Activated CD8-positive, alpha-beta T cell treated with anti-CD3 and anti-CD28 coated beads, Interleukin-2, amount 10 ng/mL, durations not matched to agents 7 days and 5 days (primary cell): ENCODE measurements at regions not wholly inside any gene's neighbourhood (a gene's known extent, or its start where the extent isn't known, plus 50 kb on each side); places are given as distances from the start of the nearest gene placed in this dataset.

Source experiments
- ATAC-seq: fragments of 150-1000 bp; cut with Tn5 transposase; one replicate; pipeline ENCODE4 v1.10.0; 2021; ENCODE audit warnings: moderate library complexity
- CTCF ChIA-PET: fragments of 350-600 bp; sonication (Branson Sonifier 250); formaldehyde crosslinking; loops from one replicate; lab custom pipeline; 2021; ENCODE audit warnings: antibody characterized with exemption; lab: Charles Lee
- POLR2A ChIA-PET: fragments of 350-600 bp; sonication (Branson Sonifier 250); formaldehyde crosslinking; loops from one replicate; lab custom pipeline; 2021; ENCODE audit warnings: antibody characterized with exemption; lab: Charles Lee
- DNase-seq: peaks from one replicate; pipeline ENCODE4 v3.0.0-alpha.2; 2020
- H3K27ac Mint-ChIP-seq: one replicate; pipeline ENCODE4 v1.8.0; 2021; ENCODE audit warnings: mild to moderate bottlenecking, mixed read lengths
- H3K27me3 Mint-ChIP-seq: one replicate; pipeline ENCODE4 v1.8.0; 2021; ENCODE audit warnings: low read depth, mixed read lengths
- H3K36me3 Mint-ChIP-seq: one replicate; pipeline ENCODE4 v1.8.0; 2021; ENCODE audit warnings: low read depth, mixed read lengths
- H3K4me1 Mint-ChIP-seq: one replicate; pipeline ENCODE4 v1.8.0; 2021; ENCODE audit warnings: low read depth, mixed read lengths
- H3K4me3 Mint-ChIP-seq: one replicate; pipeline ENCODE4 v1.8.0; 2021; ENCODE audit warnings: mild to moderate bottlenecking, mixed read lengths
- H3K9me3 Mint-ChIP-seq: one replicate; pipeline ENCODE4 v1.8.0; 2022; ENCODE audit warnings: mixed read lengths; ENCODE audit not compliant: insufficient read depth

DNA sequence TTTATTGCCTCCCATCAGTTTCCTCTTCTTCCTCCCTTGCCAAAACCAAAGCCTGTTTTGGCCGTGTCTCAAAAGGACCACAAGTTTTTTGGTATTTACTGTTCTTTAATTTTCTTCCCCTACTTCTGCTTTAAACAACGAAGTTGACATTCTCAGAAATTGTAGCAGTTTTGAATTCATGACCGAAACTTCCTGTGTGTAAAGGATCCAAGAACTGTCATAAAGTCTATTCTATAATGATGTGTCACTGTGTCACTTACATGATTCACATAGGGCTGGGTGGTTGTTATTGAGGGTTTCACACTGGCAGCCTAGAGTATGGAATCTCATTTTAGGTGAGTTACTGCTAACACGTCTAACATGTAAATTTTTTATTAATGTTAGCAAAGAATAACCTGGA lies 741.0 kb upstream of the KLHL1 start:
- H3K4me1 Mint-ChIP-seq: no peaks in the 10 kb centered on the region
- H3K4me3 Mint-ChIP-seq: no peak overlapping the region
- H3K9me3 Mint-ChIP-seq: no peaks in the 10 kb centered on the region
- H3K27ac Mint-ChIP-seq: no peak overlapping the region
- POLR2A ChIA-PET: no interaction called here
- CTCF ChIA-PET: no interaction called here
- ATAC-seq: no peak
- no peaks in the 10 kb centered on the region for H3K36me3 Mint-ChIP-seq
- no peaks in the 10 kb centered on the region for H3K27me3 Mint-ChIP-seq
- no peak for DNase-seq

DNA sequence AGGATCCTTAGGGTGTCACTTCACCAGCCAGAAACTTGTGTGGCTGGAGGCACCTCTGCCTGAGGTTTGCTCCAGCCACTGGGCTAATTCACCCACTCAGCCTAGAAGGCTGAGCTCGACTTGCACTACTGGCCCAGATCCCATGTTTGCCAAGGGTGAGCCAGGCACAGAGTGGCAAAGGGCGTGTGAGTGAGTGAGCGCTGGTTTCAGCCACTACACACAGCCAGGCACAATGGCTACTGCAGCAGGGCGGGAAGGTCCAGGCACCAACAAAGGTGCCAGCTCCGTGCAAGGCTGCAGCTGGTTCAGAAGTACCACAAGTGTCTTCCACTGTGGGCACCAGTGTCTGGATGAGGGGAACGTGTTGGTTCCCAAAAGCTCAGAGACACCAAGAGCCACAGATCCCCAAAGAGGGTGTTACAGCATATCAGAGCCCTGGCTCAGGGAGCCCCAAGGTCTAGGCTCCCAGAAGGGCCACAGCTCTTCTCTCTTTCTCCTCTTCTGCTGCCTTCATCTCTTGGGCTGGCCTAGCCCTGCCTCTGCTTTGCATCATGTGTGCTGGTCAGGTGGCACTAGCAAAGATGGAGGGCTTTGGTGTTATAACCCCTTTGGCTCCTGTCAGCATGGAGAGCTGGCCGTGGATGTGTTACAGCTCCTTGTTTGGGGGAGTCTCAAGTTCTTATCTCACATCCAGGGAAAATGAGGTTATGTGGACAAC lies 736.3 kb upstream of the KLHL1 start:
- H3K36me3 Mint-ChIP-seq: no peaks in the 10 kb centered on the region
- no peaks in the 10 kb centered on the region for H3K27me3 Mint-ChIP-seq
- CTCF ChIA-PET: no interaction called here
- no peaks in the 10 kb centered on the region for H3K9me3 Mint-ChIP-seq
- POLR2A ChIA-PET: interaction anchor here (0.5 kb wide), 1 partner anchor 102 kb away, joined by 6 read pairs; no protein-coding TSS in a partner anchor
- H3K4me1 Mint-ChIP-seq: no peaks in the 10 kb centered on the region
- no peak for ATAC-seq
- no peak for DNase-seq
- no peak overlapping the region for H3K4me3 Mint-ChIP-seq
- no peak overlapping the region for H3K27ac Mint-ChIP-seq

DNA sequence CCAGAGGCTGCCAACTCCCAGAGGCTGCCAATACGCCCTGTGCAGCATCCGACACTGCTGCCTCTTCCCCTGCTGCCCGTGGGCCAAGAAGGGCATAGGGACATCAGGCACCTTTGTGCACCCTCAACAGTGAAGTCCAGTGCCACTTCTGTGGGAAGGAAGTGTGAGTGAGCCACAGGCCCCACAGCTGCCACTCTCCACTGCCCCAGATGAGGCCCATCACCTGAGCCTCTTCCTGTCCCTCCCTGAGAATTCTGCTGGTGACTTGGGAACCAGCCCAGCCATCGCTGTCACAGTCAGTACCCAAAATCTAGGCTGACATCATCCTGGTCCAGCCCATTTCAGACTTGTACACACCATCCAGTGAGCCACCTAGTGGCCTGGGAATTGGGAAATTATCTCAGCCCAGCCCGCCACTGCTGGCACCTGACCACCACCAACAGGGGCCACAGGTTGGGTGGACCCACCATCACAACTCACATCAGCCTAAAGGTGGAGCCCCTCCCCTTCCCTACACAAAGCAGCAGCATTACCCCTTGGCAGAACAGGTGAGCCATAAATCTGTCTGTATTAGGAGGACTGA lies 733.9 kb upstream of the KLHL1 start:
- ChIA-PET POLR2A (no interaction called here), CTCF (no interaction called here)
- ATAC-seq (no peak), DNase-seq (no peak)
- Mint-ChIP-seq H3K27me3 (no peaks in the 10 kb centered on the region), H3K9me3 (no peaks in the 10 kb centered on the region), H3K4me1 (no peaks in the 10 kb centered on the region), H3K4me3 (no peak overlapping the region), H3K36me3 (no peaks in the 10 kb centered on the region), H3K27ac (no peak overlapping the region)

DNA sequence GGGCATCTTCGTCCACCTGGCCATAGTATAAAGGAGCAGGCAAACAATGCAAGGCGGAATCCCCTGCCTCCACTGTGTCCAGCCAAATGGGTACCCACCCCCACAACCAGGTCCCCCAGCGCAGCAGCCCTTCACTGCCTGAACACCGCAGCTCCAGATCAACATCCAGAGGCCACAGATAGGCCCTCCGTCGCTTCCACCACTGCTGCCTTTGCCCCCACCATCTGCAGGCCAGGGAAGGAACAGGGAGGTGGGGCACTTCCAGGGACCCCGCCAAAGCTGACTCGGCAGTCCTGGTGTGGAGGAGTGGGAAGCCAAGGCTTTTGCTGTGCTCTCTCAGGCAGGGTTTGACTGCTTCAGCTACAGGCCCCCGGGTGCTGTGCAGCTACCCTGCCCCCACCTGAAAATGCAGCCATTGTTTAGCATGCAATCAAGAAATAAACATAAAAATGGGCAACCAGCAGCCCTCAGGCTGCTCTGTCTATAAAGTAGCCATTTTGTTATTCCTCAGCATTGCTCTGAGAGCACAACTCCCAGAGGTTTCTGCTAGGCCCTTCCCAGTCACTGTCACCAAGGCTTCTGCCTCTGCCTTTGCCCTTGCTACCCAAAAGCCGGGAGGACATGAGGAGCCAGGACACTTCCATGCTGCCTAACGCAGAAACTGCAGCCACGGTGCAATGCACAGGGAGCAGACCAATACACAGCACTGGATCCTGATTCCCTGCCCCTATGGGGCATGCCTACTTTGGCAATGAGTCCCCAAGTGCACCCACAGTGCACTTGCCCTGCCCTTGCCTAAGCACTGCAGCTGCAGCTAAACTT lies 733.2 kb upstream of the KLHL1 start:
- Mint-ChIP-seq H3K4me1 (no peaks in the 10 kb centered on the region), H3K9me3 (no peaks in the 10 kb centered on the region), H3K4me3 (no peak overlapping the region), H3K27me3 (no peaks in the 10 kb centered on the region), H3K27ac (no peak overlapping the region), H3K36me3 (no peaks in the 10 kb centered on the region)
- ChIA-PET POLR2A (no interaction called here), CTCF (no interaction called here)
- no peak for ATAC-seq
- DNase-seq: no peak

DNA sequence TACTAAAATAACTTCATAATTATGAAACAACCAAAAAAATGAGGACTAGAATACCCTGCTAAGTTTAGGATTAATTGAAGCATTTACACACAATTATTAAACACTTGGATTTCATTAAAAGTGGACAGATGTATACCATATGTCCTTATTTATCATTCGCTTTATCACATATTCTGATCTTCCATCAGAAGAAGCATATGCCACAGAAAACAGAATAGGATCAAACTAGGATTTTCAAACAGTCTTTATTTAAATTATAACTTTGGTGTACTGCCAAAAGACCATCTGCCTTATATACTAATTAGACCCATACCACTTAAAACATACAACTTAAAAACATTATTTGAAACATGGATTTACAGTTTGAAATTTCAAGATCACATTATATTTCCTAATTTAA lies 727.1 kb upstream of the KLHL1 start:
- H3K9me3 Mint-ChIP-seq: no peaks in the 10 kb centered on the region
- ChIA-PET CTCF (no interaction called here), POLR2A (no interaction called here)
- DNase-seq (no peak), ATAC-seq (no peak)
- no peaks in the 10 kb centered on the region for H3K27me3 Mint-ChIP-seq
- H3K4me3 Mint-ChIP-seq: no peak overlapping the region
- H3K36me3 Mint-ChIP-seq: no peaks in the 10 kb centered on the region
- no peak overlapping the region for H3K27ac Mint-ChIP-seq
- H3K4me1 Mint-ChIP-seq: no peaks in the 10 kb centered on the region

DNA sequence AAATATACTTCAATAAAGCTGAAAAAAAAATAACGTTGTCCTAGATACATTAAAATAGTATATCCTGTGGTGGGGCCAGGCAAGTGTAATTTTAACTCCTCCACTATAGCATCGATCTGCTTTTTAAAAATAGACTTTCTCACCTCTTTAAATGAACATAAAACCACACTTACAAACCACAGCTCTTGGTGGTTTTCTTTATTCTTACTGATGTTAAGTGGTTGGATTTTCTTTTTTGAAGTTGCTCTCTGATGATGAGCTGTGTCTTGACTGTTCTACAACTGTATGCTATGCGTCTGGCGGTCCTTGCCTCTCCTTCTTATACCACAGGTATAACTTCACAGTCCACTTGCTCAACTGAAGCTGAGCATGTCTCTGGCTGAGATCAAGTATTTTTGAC lies 721.5 kb upstream of the KLHL1 start:
- ChIA-PET CTCF (no interaction called here), POLR2A (no interaction called here)
- no peak overlapping the region for H3K4me3 Mint-ChIP-seq
- no peak overlapping the region for H3K27ac Mint-ChIP-seq
- no peak for DNase-seq
- no peak for ATAC-seq
- peaks cover 3% of the 10 kb centered on the region for H3K4me1 Mint-ChIP-seq
- no peaks in the 10 kb centered on the region for H3K9me3 Mint-ChIP-seq
- no peaks in the 10 kb centered on the region for H3K27me3 Mint-ChIP-seq
- no peaks in the 10 kb centered on the region for H3K36me3 Mint-ChIP-seq

- Mint-ChIP-seq H3K4me3 (no peak overlapping the region), H3K36me3 (no peaks in the 10 kb centered on the region), H3K4me1 (no peaks in the 10 kb centered on the region), H3K9me3 (peaks cover 5% of the 10 kb centered on the region), H3K27ac (no peak overlapping the region), H3K27me3 (no peaks in the 10 kb centered on the region)
- DNase-seq (no peak), ATAC-seq (no peak)
- ChIA-PET CTCF (no interaction called here), POLR2A (no interaction called here)
These were observed 709.3 kb upstream of the KLHL1 start for GRCh38 chr13:70817576-70817975.

- Mint-ChIP-seq H3K27me3 (no peaks in the 10 kb centered on the region), H3K4me1 (no peaks in the 10 kb centered on the region), H3K9me3 (peaks cover 6% of the 10 kb centered on the region), H3K27ac (no peak overlapping the region), H3K4me3 (no peak overlapping the region), H3K36me3 (no peaks in the 10 kb centered on the region)
- POLR2A ChIA-PET: no interaction called here
- ATAC-seq (no peak), DNase-seq (no peak)
- CTCF ChIA-PET: no interaction called here
These were observed 708.6 kb upstream of the KLHL1 start for GRCh38 chr13:70816853-70817252.

- POLR2A ChIA-PET: no interaction called here
- Mint-ChIP-seq H3K4me3 (no peak overlapping the region), H3K27ac (no peak overlapping the region), H3K36me3 (no peaks in the 10 kb centered on the region), H3K9me3 (peaks cover 6% of the 10 kb centered on the region), H3K27me3 (no peaks in the 10 kb centered on the region), H3K4me1 (no peaks in the 10 kb centered on the region)
- ATAC-seq: no peak
- CTCF ChIA-PET: no interaction called here
- DNase-seq: no peak
These were observed 706.4 kb upstream of the KLHL1 start for GRCh38 chr13:70814684-70815083.

GRCh38 chr13:70812481-70812880 lies 704.2 kb upstream of the KLHL1 start:
- ChIA-PET CTCF (no interaction called here), POLR2A (no interaction called here)
- Mint-ChIP-seq H3K4me3 (no peak overlapping the region), H3K9me3 (peaks cover 13% of the 10 kb centered on the region), H3K4me1 (no peaks in the 10 kb centered on the region), H3K27me3 (no peaks in the 10 kb centered on the region), H3K36me3 (no peaks in the 10 kb centered on the region), H3K27ac (no peak overlapping the region)
- DNase-seq (no peak), ATAC-seq (no peak)

GRCh38 chr13:70809588-70809987 lies 701.3 kb upstream of the KLHL1 start:
- ATAC-seq (no peak), DNase-seq (no peak)
- no peak overlapping the region for H3K4me3 Mint-ChIP-seq
- no peaks in the 10 kb centered on the region for H3K27me3 Mint-ChIP-seq
- H3K27ac Mint-ChIP-seq: no peak overlapping the region
- H3K4me1 Mint-ChIP-seq: no peaks in the 10 kb centered on the region
- POLR2A ChIA-PET: no interaction called here
- no peaks in the 10 kb centered on the region for H3K36me3 Mint-ChIP-seq
- CTCF ChIA-PET: no interaction called here
- H3K9me3 Mint-ChIP-seq: peaks cover 13% of the 10 kb centered on the region

- Mint-ChIP-seq H3K27ac (no peak overlapping the region), H3K9me3 (peaks cover 4% of the 10 kb centered on the region), H3K27me3 (no peaks in the 10 kb centered on the region), H3K4me1 (no peaks in the 10 kb centered on the region), H3K36me3 (no peaks in the 10 kb centered on the region), H3K4me3 (no peak overlapping the region)
- CTCF ChIA-PET: no interaction called here
- DNase-seq (no peak), ATAC-seq (no peak)
- POLR2A ChIA-PET: no interaction called here
These were observed 690.1 kb upstream of the KLHL1 start for GRCh38 chr13:70798385-70798784.
